Cardiac muscle cell (in vitro differentiated cells and primary cell): ENCODE measurements at regions not wholly inside any gene's neighbourhood (a gene's known extent, or its start where the extent isn't known, plus 50 kb on each side); places are given as distances from the start of the nearest gene placed in this dataset.

Experiments
- DNase-seq, 2 donors: peaks; one replicate each; pipeline versions ENCODE4 v3.0.0 to v3.0.0-alpha.2; 2010 to 2017; ENCODE audit warnings: low read depth in 1 of 2, low spot score in 1 of 2
- H3K27ac ChIP-seq: fragments of 200-600 bp; sonication (generic); 2 replicates; pipeline ENCODE4 v1.5.1; 2016
- H3K27me3 ChIP-seq: fragments of 200-600 bp; sonication (generic); 2 replicates; pipeline ENCODE4 v1.6.0; 2016; ENCODE audit warnings: control low read depth
- H3K36me3 ChIP-seq: fragments of 200-600 bp; sonication (generic); 2 replicates; pipeline ENCODE4 v1.5.1; 2016; ENCODE audit warnings: control low read depth
- H3K4me1 ChIP-seq: fragments of 200-600 bp; sonication (generic); 2 replicates; pipeline ENCODE4 v1.8.1; 2017; ENCODE audit warnings: low read depth, mild to moderate bottlenecking, mixed run types
- H3K4me3 ChIP-seq: fragments of 200-600 bp; sonication (generic); 2 replicates; pipeline ENCODE4 v1.5.1; 2016; ENCODE audit warnings: mild to moderate bottlenecking
- H3K9me3 ChIP-seq: fragments of 200-600 bp; sonication (generic); 2 replicates; pipeline ENCODE4 v1.5.1; 2017; ENCODE audit warnings: low read depth, mild to moderate bottlenecking, control low read depth
- CTCF ChIP-seq: IDR thresholded peaks from 2 replicates; pipeline ENCODE4 v1.5.1; 2012; ENCODE audit warnings: low read depth, mild to moderate bottlenecking, low read length

DNA sequence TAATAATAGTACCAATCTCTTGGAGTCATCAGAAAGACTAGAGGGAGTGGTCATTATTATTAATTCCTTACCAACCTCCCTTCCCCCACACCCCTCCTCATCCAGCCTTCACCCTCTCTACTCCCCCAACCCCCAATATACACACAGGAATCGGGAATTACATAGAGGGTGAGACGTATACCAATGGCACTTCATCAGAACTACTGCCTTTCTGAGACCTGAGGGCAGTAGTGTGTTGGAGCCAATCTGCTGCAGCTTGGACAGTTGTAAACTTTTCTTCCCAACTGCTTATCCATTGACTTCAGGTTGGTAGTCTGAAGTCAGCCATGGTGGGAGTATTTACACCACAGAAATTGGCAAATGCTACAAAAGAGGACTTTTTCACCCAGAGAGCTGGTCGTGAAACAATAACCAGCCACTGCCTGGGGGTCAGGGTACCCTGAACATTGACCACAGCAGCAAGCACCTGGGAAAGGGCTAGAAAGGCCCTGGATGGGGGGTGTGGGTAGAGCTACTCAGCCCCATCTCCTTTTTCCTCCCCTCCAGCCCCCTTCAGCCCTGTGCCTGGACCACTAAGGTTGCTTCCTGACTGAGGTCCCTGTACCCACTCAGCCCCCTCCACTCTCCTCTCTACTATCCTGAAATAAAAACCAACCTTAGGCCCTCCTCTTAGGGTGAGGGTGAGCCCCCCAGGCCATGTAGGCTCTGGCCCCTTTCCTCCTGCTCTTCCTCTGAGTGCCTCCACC, 161.5 kb downstream of the MRPL14 start:
- Histone ChIP-seq H3K27ac (no peak overlapping the region), H3K36me3 (no peaks in the 10 kb centered on the region), H3K4me3 (no peak overlapping the region), H3K4me1 (no peaks in the 10 kb centered on the region), H3K9me3 (no peaks in the 10 kb centered on the region), H3K27me3 (no peaks in the 10 kb centered on the region)
- TF ChIP-seq CTCF = no peak
- no peak for DNase-seq

DNA sequence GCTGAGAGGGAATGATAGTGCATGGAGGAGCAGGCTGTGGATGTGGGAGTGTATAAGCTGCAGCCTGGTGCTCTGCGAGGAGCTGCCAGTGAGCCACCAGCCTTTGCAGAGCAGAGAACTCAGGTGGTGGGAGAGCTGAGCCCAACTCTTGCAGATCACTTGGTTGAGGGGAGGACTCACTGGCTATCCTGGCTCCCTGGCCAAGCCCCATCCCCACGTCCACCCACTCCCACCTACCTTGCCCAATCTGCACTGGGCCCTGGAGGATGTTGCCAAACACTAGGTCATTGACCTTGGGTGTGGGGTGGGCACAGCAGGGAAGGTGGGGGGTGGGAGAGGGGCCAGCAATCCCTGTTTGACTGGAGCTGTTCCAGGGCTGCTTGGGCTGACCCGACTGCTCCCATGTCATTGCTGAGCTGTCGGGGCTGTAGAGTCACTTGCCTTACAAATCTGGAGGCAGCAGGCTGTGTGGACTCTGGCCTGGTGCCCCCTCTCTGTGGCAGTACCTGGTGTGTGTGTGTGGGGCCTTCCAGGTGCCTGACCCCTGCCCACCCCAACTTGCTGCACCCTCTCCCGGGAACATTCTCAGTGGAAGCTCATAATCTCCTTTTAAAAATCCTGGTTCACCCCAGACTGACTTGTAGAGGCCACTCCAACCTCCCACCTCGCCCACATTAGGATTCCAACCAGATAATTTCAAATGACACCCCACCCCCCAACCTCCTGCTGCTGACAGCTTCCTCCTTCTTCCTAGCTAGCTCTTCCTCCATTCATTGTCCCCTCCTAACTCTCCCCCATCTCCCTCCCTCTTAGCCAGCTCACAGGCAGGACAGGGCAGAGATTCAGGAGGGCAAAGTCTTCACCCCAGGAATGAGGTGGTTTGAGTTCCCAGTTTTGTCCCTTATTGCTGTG, 162.3 kb downstream of the MRPL14 start:
- Histone ChIP-seq H3K9me3 (no peaks in the 10 kb centered on the region), H3K4me1 (no peaks in the 10 kb centered on the region), H3K27ac (no peak overlapping the region), H3K36me3 (no peaks in the 10 kb centered on the region), H3K4me3 (no peak overlapping the region), H3K27me3 (no peaks in the 10 kb centered on the region)
- no peak for TF ChIP-seq CTCF
- DNase-seq = peak in 1 of 2 donors; percentile 19

GRCh38 chr6:43963877-43964658, 163.2 kb downstream of the MRPL14 start:
- Histone ChIP-seq H3K27ac (no peak overlapping the region), H3K36me3 (no peaks in the 10 kb centered on the region), H3K9me3 (no peaks in the 10 kb centered on the region), H3K4me1 (no peaks in the 10 kb centered on the region), H3K27me3 (no peaks in the 10 kb centered on the region), H3K4me3 (no peak overlapping the region)
- TF ChIP-seq CTCF = no peak
- DNase-seq = no peak

DNA sequence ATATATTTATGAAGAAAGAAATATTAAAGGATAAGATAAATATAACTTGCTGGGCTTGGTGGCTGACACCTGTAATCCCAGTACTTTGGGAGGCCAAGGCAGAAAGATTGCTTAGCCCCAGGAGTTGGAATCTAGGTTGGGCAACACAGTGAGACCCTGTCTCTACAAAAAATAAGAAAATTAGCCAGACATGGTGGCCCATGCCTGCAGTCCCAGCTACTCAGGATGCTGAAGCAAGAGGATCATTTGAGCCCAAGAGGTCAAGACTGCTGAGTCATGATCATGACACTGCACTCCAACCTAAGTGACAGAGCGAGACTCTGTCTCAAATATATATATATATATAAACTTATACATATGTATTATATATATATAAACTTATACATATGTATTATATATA, 164.0 kb downstream of the MRPL14 start:
- no peak for TF ChIP-seq CTCF
- no peak overlapping the region for H3K27ac ChIP-seq
- no peak overlapping the region for H3K4me3 ChIP-seq
- H3K36me3 ChIP-seq = no peaks in the 10 kb centered on the region
- H3K9me3 ChIP-seq = no peaks in the 10 kb centered on the region
- no peaks in the 10 kb centered on the region for H3K27me3 ChIP-seq
- no peaks in the 10 kb centered on the region for H3K4me1 ChIP-seq
- no peak for DNase-seq

GRCh38 chr6:43962458-43962857, 164.8 kb downstream of the MRPL14 start:
- Histone ChIP-seq H3K4me1 (no peaks in the 10 kb centered on the region), H3K27ac (no peak overlapping the region), H3K9me3 (no peaks in the 10 kb centered on the region), H3K36me3 (no peaks in the 10 kb centered on the region), H3K27me3 (no peaks in the 10 kb centered on the region), H3K4me3 (no peak overlapping the region)
- peak in 1 of 2 donors; percentile 33 for DNase-seq
- no peak for TF ChIP-seq CTCF
